H9 (cell line): ENCODE measurements at regions not wholly inside any gene's neighbourhood (a gene's known extent, or its start where the extent isn't known, plus 50 kb on each side); places are given as distances from the start of the nearest gene placed in this dataset.

Experiments used
- DNase-seq: peaks from one replicate; pipeline ENCODE4 v3.0.0-alpha.2; 2017
- H2AFZ ChIP-seq: one replicate; pipeline ENCODE4 v1.6.1; 2013; ENCODE audit warnings: mild to moderate bottlenecking, low read length, control low read depth, moderate library complexity
- H2AK5ac ChIP-seq: 2 replicates; pipeline ENCODE4 v1.6.1; 2013; ENCODE audit warnings: low read length, control low read depth, mixed read lengths; ENCODE audit not compliant: insufficient read length
- H2BK120ac ChIP-seq: one replicate; pipeline ENCODE4 v1.6.1; 2013; ENCODE audit warnings: low read depth, mild to moderate bottlenecking, low read length, control low read depth, inconsistent platforms; ENCODE audit not compliant: poor library complexity, severe bottlenecking
- H2BK12ac ChIP-seq: 2 replicates; pipeline ENCODE4 v1.6.1; 2013; ENCODE audit warnings: low read length, control low read depth, mixed read lengths, low read depth; ENCODE audit not compliant: insufficient read length
- H2BK15ac ChIP-seq: 2 replicates; pipeline ENCODE4 v1.6.1; 2013; ENCODE audit warnings: low read depth, low read length, control low read depth
- H2BK20ac ChIP-seq: one replicate; pipeline ENCODE4 v1.6.1; 2013; ENCODE audit warnings: low read depth, mild to moderate bottlenecking, low read length, control low read depth, inconsistent platforms; ENCODE audit not compliant: poor library complexity, severe bottlenecking
- H2BK5ac ChIP-seq: 2 replicates; pipeline ENCODE4 v1.6.1; 2013; ENCODE audit warnings: low read length, control low read depth, mixed read lengths; ENCODE audit not compliant: insufficient read length
- H3K14ac ChIP-seq: 2 replicates; pipeline ENCODE4 v1.6.1; 2013; ENCODE audit warnings: low read length, control low read depth; ENCODE audit not compliant: insufficient read depth
- H3K18ac ChIP-seq: 2 replicates; pipeline ENCODE4 v1.6.1; 2013; ENCODE audit warnings: low read depth, mild to moderate bottlenecking, mixed read lengths, low read length, control low read depth; ENCODE audit not compliant: insufficient read length
- H3K23ac ChIP-seq: 2 replicates; pipeline ENCODE4 v1.6.1; 2013; ENCODE audit warnings: low read length, control low read depth, mixed read lengths, low read depth; ENCODE audit not compliant: insufficient read length
- H3K23me2 ChIP-seq: 2 replicates; pipeline ENCODE4 v1.6.1; 2013; ENCODE audit warnings: low read depth, mild to moderate bottlenecking, mixed read lengths, low read length, control low read depth; ENCODE audit not compliant: insufficient read length, poor library complexity, severe bottlenecking
- H3K27ac ChIP-seq: 2 replicates; pipeline ENCODE4 v1.5.1; 2013; ENCODE audit warnings: low read length, control low read depth, mixed read lengths, low read depth; ENCODE audit not compliant: insufficient read length
- H3K27me3 ChIP-seq: 2 replicates; pipeline ENCODE4 v1.6.1; 2013; ENCODE audit warnings: low read length, control low read depth, inconsistent platforms; ENCODE audit not compliant: insufficient read depth
- H3K4ac ChIP-seq: 2 replicates; pipeline ENCODE4 v1.6.1; 2013; ENCODE audit warnings: low read depth, mild to moderate bottlenecking, control low read depth, inconsistent platforms, low read length, moderate library complexity
- H3K4me1 ChIP-seq: 2 replicates; pipeline ENCODE4 v1.6.1; 2013; ENCODE audit warnings: low read length, control low read depth, inconsistent platforms; ENCODE audit not compliant: insufficient read depth
- H3K4me2 ChIP-seq: 2 replicates; pipeline ENCODE4 v1.6.1; 2013; ENCODE audit warnings: low read length, control low read depth, mixed read lengths; ENCODE audit not compliant: insufficient read length, insufficient read depth
- H3K56ac ChIP-seq: 2 replicates; pipeline ENCODE4 v1.6.1; 2013; ENCODE audit warnings: low read depth, mild to moderate bottlenecking, mixed read lengths, low read length, control low read depth; ENCODE audit not compliant: insufficient read length
- H3K79me1 ChIP-seq: 2 replicates; pipeline ENCODE4 v1.6.1; 2013; ENCODE audit warnings: low read depth, mild to moderate bottlenecking, moderate library complexity, low read length, control low read depth, inconsistent platforms; ENCODE audit not compliant: insufficient read depth, poor library complexity, severe bottlenecking
- H3K79me2 ChIP-seq: 2 replicates; pipeline ENCODE4 v1.6.1; 2013; ENCODE audit warnings: low read length, control low read depth, inconsistent platforms; ENCODE audit not compliant: insufficient read depth
- H3K9ac ChIP-seq: 2 replicates; pipeline ENCODE4 v1.6.1; 2013; ENCODE audit warnings: low read length, control low read depth, mixed read lengths; ENCODE audit not compliant: insufficient read length; ENCODE audit errors: extremely low read depth
- H3K9me3 ChIP-seq: one replicate; pipeline ENCODE4 v1.6.1; 2013; ENCODE audit warnings: low read depth, low read length, inconsistent platforms; ENCODE audit not compliant: control insufficient read depth
- H3T11ph ChIP-seq: one replicate; pipeline ENCODE4 v1.6.1; 2013; ENCODE audit warnings: mild to moderate bottlenecking, low read length, control low read depth, inconsistent platforms
- H4K20me1 ChIP-seq: one replicate; pipeline ENCODE4 v1.6.1; 2013; ENCODE audit not compliant: control insufficient read depth, insufficient read length, insufficient read depth
- H4K5ac ChIP-seq: 2 replicates; pipeline ENCODE4 v1.6.1; 2013; ENCODE audit warnings: low read depth, mild to moderate bottlenecking, mixed read lengths, low read length, control low read depth; ENCODE audit not compliant: insufficient read length
- H4K8ac ChIP-seq: replicated peaks from 2 replicates; pipeline ENCODE4 v1.6.1; 2013; ENCODE audit warnings: low read length, control low read depth, mixed read lengths, low read depth; ENCODE audit not compliant: insufficient read length
- H4K91ac ChIP-seq: 2 replicates; pipeline ENCODE4 v1.6.1; 2013; ENCODE audit warnings: low read depth, mild to moderate bottlenecking, moderate library complexity, mixed read lengths, low read length, control low read depth; ENCODE audit not compliant: insufficient read length
- H3K27ac Mint-ChIP-seq, 3 experiments: 2 replicates in 2 of 3; 3 replicates in 1 of 3; pipeline ENCODE4 v1.8.0; 2020 to 2021; ENCODE audit warnings: mixed read lengths in 3 of 3, mild to moderate bottlenecking in 1 of 3, moderate library complexity in 1 of 3
- H3K27me3 Mint-ChIP-seq: 2 replicates; pipeline ENCODE4 v1.8.0; 2021; ENCODE audit warnings: low read depth, mild to moderate bottlenecking, moderate library complexity, mixed read lengths
- H3K36me3 Mint-ChIP-seq, 3 experiments: 2 replicates in 2 of 3; 3 replicates in 1 of 3; pipeline ENCODE4 v1.8.0; 2020 to 2021; ENCODE audit warnings: low read depth in 3 of 3, mixed read lengths in 3 of 3; ENCODE audit not compliant: insufficient read depth in 1 of 3
- H3K4me1 Mint-ChIP-seq, 2 experiments: 2 replicates each; pipeline ENCODE4 v1.8.0; 2020; ENCODE audit warnings: mixed read lengths in 2 of 2
- H3K4me3 Mint-ChIP-seq, 2 experiments: 2 replicates in 1 of 2; 3 replicates in 1 of 2; pipeline ENCODE4 v1.8.0; 2020 to 2021; ENCODE audit warnings: mild to moderate bottlenecking in 2 of 2, mixed read lengths in 2 of 2, moderate library complexity in 1 of 2
- H3K9me3 Mint-ChIP-seq, 2 experiments: 2 replicates in 1 of 2; 3 replicates in 1 of 2; pipeline ENCODE4 v1.8.0; 2020; ENCODE audit warnings: mild to moderate bottlenecking in 2 of 2, mixed read lengths in 2 of 2, moderate library complexity in 1 of 2
- WGBS: extraction: QIAGEN DNeasy Blood & Tissue Kit; methylation state at CpG from one replicate; pipeline ENCODE4 v1.1.7; 2013; ENCODE audit warnings: missing lambda C conversion rate, low lambda C conversion rate, mixed read lengths; ENCODE audit not compliant: insufficient read length; ENCODE audit errors: extremely low coverage; 5-methylcytosine and 5-hydroxymethylcytosine counted together
- TF ChIP-seq, protein P1 (sequence below): fragments of 200-600 bp; sonication (generic); conservative IDR thresholded peaks from 3 replicates; pipeline ENCODE4 v1.8.0; 2021; ENCODE audit warnings: antibody characterized with exemption, mild to moderate bottlenecking

DNA sequence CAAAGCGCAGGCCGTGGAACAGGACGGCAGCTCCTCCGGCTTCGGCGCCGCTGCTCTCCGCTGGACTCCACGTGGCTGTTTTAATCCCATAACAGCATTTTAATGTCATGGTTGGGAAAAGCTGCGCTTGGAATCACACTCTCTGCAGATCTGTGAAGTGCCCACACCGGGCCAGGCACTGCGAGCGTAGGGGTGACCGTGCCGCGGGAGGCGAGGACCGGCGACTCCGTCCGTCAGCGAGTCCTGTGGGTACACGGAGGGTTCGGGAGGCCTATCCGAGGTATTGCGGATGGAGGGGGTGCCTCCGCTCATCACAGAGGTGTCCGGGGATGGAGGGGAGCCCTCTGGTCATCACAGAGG, 198.0 kb upstream of the SALL3 start:
- H3K4me2 ChIP-seq: no peak overlapping the region
- no peak overlapping the region for H4K8ac ChIP-seq
- no peak overlapping the region for H3K27ac ChIP-seq
- H3K56ac ChIP-seq: no peak overlapping the region
- TF ChIP-seq, protein P1, sequence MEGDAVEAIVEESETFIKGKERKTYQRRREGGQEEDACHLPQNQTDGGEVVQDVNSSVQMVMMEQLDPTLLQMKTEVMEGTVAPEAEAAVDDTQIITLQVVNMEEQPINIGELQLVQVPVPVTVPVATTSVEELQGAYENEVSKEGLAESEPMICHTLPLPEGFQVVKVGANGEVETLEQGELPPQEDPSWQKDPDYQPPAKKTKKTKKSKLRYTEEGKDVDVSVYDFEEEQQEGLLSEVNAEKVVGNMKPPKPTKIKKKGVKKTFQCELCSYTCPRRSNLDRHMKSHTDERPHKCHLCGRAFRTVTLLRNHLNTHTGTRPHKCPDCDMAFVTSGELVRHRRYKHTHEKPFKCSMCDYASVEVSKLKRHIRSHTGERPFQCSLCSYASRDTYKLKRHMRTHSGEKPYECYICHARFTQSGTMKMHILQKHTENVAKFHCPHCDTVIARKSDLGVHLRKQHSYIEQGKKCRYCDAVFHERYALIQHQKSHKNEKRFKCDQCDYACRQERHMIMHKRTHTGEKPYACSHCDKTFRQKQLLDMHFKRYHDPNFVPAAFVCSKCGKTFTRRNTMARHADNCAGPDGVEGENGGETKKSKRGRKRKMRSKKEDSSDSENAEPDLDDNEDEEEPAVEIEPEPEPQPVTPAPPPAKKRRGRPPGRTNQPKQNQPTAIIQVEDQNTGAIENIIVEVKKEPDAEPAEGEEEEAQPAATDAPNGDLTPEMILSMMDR: no peak
- no peak overlapping the region for H3T11ph ChIP-seq
- H3K27ac Mint-ChIP-seq: no peak overlapping the region
- H4K20me1 ChIP-seq: no peaks in the 10 kb centered on the region
- WGBS: no CpG with 5 or more reads among the region's 28 CpGs
- H2BK120ac ChIP-seq: no peak overlapping the region
- H4K91ac ChIP-seq: no peak overlapping the region
- no peak overlapping the region for H2AK5ac ChIP-seq
- H3K9me3 ChIP-seq: no peaks in the 10 kb centered on the region
- peak; percentile 17 for DNase-seq
- H3K18ac ChIP-seq: no peak overlapping the region
- H3K27me3 ChIP-seq: no peaks in the 10 kb centered on the region
- H3K14ac ChIP-seq: no peak overlapping the region
- no peak overlapping the region for H2BK12ac ChIP-seq
- H3K4me1 ChIP-seq: no peaks in the 10 kb centered on the region
- H3K23ac ChIP-seq: no peak overlapping the region
- H2AFZ ChIP-seq: no peak overlapping the region
- H4K5ac ChIP-seq: no peak overlapping the region
- H3K79me2 ChIP-seq: no peaks in the 10 kb centered on the region
- no peaks in the 10 kb centered on the region for H3K36me3 Mint-ChIP-seq
- no peak overlapping the region for H2BK20ac ChIP-seq
- no peak overlapping the region for H2BK15ac ChIP-seq
- no peak overlapping the region for H2BK5ac ChIP-seq
- no peaks in the 10 kb centered on the region for H3K4me1 Mint-ChIP-seq
- H3K9me3 Mint-ChIP-seq: no peaks in the 10 kb centered on the region; a peak in 1 of 5 replicates
- peaks cover 8% of the 10 kb centered on the region for H3K27me3 Mint-ChIP-seq
- H3K4ac ChIP-seq: no peak overlapping the region
- peaks cover 2% of the 10 kb centered on the region for H3K23me2 ChIP-seq
- no peak overlapping the region for H3K9ac ChIP-seq
- H3K79me1 ChIP-seq: no peaks in the 10 kb centered on the region
- H3K4me3 Mint-ChIP-seq: no peak overlapping the region; a peak in 1 of 5 replicates
